ENCODE measurements at regions not wholly inside any gene's neighbourhood (a gene's known extent, or its start where the extent isn't known, plus 50 kb on each side); places are given as distances from the start of the nearest gene placed in this dataset.

DNA sequence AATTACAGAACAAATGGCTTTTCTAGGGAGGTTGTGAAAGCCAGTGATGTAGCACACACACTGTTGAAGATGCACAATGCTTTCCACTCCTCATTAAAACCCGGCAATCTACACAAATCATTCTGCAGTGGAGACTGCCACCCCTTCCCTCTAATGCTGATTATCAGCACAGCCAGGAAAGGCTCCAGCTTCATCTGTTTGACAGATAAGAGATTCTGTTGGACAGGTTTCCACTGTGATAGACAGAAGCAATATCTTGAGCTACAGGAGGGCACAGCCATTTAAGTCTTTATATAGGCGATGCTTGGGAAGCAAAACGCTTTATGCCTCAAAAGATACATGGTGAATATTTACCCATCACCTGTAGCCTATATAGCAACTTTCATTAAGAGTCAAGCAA, 555.6 kb downstream of the GLRX3 start:
- TF ChIP-seq, protein P1, sequence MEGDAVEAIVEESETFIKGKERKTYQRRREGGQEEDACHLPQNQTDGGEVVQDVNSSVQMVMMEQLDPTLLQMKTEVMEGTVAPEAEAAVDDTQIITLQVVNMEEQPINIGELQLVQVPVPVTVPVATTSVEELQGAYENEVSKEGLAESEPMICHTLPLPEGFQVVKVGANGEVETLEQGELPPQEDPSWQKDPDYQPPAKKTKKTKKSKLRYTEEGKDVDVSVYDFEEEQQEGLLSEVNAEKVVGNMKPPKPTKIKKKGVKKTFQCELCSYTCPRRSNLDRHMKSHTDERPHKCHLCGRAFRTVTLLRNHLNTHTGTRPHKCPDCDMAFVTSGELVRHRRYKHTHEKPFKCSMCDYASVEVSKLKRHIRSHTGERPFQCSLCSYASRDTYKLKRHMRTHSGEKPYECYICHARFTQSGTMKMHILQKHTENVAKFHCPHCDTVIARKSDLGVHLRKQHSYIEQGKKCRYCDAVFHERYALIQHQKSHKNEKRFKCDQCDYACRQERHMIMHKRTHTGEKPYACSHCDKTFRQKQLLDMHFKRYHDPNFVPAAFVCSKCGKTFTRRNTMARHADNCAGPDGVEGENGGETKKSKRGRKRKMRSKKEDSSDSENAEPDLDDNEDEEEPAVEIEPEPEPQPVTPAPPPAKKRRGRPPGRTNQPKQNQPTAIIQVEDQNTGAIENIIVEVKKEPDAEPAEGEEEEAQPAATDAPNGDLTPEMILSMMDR (IDR thresholded peaks at IDR 0.05; ENCODE audit: low read depth, low read length): no peak
- TF ChIP-seq EZH2phosphoT487 (IDR thresholded peaks at IDR 0.05; ENCODE audit: low read depth): no peak

Measured in OCI-LY3 (cell line).